ENCODE measurements at regions not wholly inside any gene's neighbourhood (a gene's known extent, or its start where the extent isn't known, plus 50 kb on each side); places are given as distances from the start of the nearest gene placed in this dataset.

DNA sequence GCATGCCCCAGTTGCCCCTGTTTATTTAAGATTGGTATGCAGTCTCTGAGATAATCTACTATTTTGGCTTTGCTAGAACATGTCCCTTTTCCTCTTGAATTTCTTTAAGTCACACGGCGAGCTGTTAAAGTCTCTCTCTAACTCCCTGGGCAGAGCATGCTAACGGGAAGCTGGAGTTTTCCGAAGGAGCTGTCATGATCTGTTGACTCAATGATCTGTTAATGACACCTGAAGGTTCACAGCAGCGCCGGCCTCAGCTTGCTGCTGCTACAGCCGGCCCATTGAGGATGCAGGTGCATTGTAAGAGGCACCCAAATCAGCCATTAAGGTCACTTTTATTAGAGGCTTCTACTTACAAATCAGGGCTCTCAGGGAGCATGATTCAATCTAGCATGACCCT lies 1203.4 kb downstream of the MAT2B start:
- H3K4me1 Mint-ChIP-seq (ENCODE audit: low read depth in 2 of 2) = no peaks in the 10 kb centered on the region
- H3K27me3 Mint-ChIP-seq = no peaks in the 10 kb centered on the region
- peaks cover 3 to 7% of the 10 kb centered on the region in 2 donors for H3K9me3 Mint-ChIP-seq
- ATAC-seq (replicated peaks) (no peak), DNase-seq (no peak)
- no peaks in the 10 kb centered on the region for H3K36me3 Mint-ChIP-seq (ENCODE audit: insufficient read depth)
- no peak overlapping the region for H3K27ac Mint-ChIP-seq
- H3K4me3 Mint-ChIP-seq = no peak overlapping the region

DNA sequence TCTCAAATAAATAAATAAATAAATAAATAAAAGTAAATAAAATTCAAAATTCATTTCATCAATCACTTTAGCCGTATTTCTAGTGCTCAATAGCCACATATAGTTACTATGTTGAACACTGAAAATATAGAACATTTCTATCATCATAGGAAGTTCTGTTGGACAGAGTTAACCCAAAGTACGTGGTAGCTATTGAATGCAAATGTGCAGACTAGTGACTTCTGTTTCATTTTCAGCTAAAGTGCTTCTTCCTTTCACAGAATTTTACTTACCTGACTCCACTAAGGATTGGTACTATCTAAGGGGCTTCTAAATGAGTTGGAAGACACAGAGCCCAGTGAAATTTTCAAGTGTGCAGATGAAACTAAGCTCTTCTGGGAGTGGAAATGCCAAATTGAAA lies 1208.3 kb downstream of the MAT2B start:
- ATAC-seq (replicated peaks) = no peak
- no peak overlapping the region for H3K4me3 Mint-ChIP-seq
- peaks cover 0 to 8% of the 10 kb centered on the region in 2 donors for H3K9me3 Mint-ChIP-seq
- no peak overlapping the region for H3K27ac Mint-ChIP-seq
- H3K36me3 Mint-ChIP-seq (ENCODE audit: insufficient read depth) = no peaks in the 10 kb centered on the region
- no peaks in the 10 kb centered on the region for H3K4me1 Mint-ChIP-seq (ENCODE audit: low read depth in 2 of 2)
- H3K27me3 Mint-ChIP-seq = no peaks in the 10 kb centered on the region
- DNase-seq = no peak

DNA sequence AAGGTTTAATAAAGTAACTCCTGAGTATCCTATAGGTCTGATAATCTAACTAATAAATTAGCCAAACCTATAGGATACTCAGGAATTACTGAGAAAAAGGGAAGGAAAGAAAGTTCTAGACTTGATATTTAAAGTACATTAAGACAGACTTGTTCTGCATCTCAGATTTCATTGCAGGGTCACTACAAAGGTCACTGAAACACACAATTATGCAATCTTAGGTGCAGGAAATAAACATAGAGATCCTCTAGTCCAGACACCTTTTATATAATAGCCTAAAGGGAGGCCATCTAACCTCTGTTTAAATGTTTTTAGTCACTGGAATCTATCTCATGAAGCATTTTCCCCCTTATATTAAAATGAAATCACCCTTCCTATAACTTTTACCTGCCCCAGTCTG lies 1215.7 kb downstream of the MAT2B start:
- H3K4me1 Mint-ChIP-seq (ENCODE audit: low read depth in 2 of 2) = no peaks in the 10 kb centered on the region
- no peaks in the 10 kb centered on the region for H3K36me3 Mint-ChIP-seq (ENCODE audit: insufficient read depth)
- no peak overlapping the region for H3K4me3 Mint-ChIP-seq
- no peaks in the 10 kb centered on the region for H3K27me3 Mint-ChIP-seq
- ATAC-seq (replicated peaks) (no peak), DNase-seq (no peak)
- H3K27ac Mint-ChIP-seq = no peak overlapping the region
- H3K9me3 Mint-ChIP-seq = peaks cover 0 to 4% of the 10 kb centered on the region in 2 donors

DNA sequence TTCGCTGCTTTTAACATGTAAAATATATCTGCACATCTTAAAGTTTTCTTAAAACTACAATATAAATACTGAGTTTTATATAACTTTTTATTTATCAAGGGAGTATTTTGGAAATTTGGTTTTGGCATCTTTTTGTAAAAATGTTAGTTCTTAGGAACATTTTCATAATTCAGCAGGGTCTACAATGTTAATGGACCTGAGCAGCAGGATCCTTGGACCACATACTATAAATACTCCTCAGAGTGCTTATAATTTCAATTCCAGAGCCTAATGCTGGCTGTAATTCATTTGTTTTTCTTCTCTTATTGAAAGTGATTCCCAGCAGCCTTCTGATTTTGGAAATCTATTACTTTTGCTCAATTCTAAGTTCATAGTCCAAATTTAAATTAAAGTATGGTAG lies 1216.2 kb downstream of the MAT2B start:
- no peaks in the 10 kb centered on the region for H3K4me1 Mint-ChIP-seq (ENCODE audit: low read depth in 2 of 2)
- H3K36me3 Mint-ChIP-seq (ENCODE audit: insufficient read depth) = no peaks in the 10 kb centered on the region
- no peaks in the 10 kb centered on the region for H3K27me3 Mint-ChIP-seq
- peaks cover 0 to 4% of the 10 kb centered on the region in 2 donors for H3K9me3 Mint-ChIP-seq
- DNase-seq (no peak), ATAC-seq (replicated peaks) (no peak)
- no peak overlapping the region for H3K4me3 Mint-ChIP-seq
- H3K27ac Mint-ChIP-seq = no peak overlapping the region

DNA sequence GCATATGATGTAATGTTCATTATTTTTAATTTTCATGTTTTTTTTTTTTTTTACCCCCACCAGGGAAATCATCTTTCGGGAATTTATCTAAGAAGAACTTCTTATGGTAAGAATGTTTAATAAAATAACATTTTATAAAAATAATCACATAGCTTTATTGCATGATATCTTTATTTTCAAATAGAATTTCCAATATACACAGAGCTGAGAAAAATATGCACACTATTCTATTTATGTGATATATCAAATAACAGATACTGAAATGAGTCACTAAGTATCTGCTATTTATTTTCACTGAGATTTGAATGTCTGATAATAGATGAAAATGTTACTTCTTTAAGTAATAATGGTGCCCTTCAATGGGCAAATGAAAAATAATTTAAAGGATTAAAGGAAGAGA lies 1217.3 kb downstream of the MAT2B start:
- ATAC-seq (replicated peaks) = no peak
- no peak overlapping the region for H3K27ac Mint-ChIP-seq
- DNase-seq = no peak
- peaks cover 0 to 4% of the 10 kb centered on the region in 2 donors for H3K9me3 Mint-ChIP-seq
- H3K4me1 Mint-ChIP-seq (ENCODE audit: low read depth in 2 of 2) = no peaks in the 10 kb centered on the region
- no peaks in the 10 kb centered on the region for H3K36me3 Mint-ChIP-seq (ENCODE audit: insufficient read depth)
- no peaks in the 10 kb centered on the region for H3K27me3 Mint-ChIP-seq
- no peak overlapping the region for H3K4me3 Mint-ChIP-seq

DNA sequence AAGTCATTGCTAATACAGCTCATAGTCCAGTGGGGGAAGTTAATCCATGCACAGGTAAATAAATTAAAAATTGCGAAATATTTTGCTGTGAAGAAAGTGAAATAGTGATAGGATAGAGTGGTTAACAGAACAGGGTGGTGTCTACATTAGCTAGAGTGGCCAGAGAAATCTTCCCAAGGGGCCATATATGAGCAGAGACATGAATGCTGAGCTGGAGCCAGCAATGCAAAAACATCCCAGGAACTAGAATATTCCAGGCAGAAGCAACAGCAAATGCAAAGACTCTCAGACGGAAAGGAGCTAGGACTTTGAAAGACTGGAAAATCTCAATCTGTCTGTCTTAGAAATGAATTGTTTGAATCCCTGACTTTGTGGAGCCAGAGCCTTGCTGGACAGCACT lies 1221.6 kb downstream of the MAT2B start:
- ATAC-seq (replicated peaks) (no peak), DNase-seq (no peak)
- Mint-ChIP-seq H3K9me3 (no peaks in the 10 kb centered on the region), H3K4me3 (no peak overlapping the region), H3K36me3 (ENCODE audit: insufficient read depth) (no peaks in the 10 kb centered on the region), H3K27ac (no peak overlapping the region), H3K4me1 (ENCODE audit: low read depth in 2 of 2) (no peaks in the 10 kb centered on the region), H3K27me3 (no peaks in the 10 kb centered on the region)

DNA sequence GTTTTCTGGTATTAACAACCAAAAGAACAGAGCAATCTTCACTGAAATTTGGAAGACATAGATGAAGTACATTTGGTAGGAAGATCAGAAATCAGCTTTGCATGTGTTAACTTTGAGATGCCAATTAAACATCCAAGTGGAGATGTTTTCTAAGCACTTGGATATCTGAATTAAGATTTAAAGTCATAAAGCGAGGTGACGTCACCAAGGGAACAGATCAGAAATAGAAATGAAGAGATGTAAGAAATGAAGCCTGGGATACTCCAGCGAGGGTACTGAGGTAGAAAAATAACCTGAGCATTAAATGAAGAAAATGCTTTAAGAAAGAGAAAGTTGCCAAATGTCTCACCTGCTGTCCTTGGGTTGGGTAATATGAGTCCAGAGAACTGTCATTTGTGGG lies 1223.3 kb downstream of the MAT2B start:
- Mint-ChIP-seq H3K36me3 (ENCODE audit: insufficient read depth) (no peaks in the 10 kb centered on the region), H3K4me3 (no peak overlapping the region), H3K4me1 (ENCODE audit: low read depth in 2 of 2) (no peaks in the 10 kb centered on the region), H3K27me3 (no peaks in the 10 kb centered on the region), H3K27ac (no peak overlapping the region), H3K9me3 (no peaks in the 10 kb centered on the region)
- DNase-seq (no peak), ATAC-seq (replicated peaks) (no peak)

DNA sequence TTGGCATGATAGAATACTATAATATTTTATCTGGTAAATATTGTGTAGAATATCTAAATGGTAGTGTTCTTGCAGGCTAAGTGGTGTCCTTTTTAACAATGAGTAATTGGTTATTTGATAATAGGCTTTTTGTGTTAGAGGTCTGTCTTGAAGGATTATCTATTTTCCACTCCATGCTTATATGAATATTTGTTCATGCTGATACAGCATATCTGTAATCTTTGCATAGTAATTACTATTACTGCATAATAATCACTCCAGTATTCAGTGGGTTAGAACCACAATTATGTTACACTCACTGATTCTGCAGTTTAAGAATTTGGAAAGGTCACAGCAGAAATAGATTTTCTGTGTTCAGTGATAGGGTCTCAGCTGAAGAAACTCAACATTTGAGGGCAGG lies 1229.9 kb downstream of the MAT2B start:
- Mint-ChIP-seq H3K27me3 (no peaks in the 10 kb centered on the region), H3K4me3 (no peak overlapping the region), H3K36me3 (ENCODE audit: insufficient read depth) (no peaks in the 10 kb centered on the region), H3K9me3 (peaks cover 3 to 8% of the 10 kb centered on the region in 2 donors), H3K27ac (no peak overlapping the region), H3K4me1 (ENCODE audit: low read depth in 2 of 2) (no peaks in the 10 kb centered on the region)
- DNase-seq = no peak
- no peak for ATAC-seq (replicated peaks)

DNA sequence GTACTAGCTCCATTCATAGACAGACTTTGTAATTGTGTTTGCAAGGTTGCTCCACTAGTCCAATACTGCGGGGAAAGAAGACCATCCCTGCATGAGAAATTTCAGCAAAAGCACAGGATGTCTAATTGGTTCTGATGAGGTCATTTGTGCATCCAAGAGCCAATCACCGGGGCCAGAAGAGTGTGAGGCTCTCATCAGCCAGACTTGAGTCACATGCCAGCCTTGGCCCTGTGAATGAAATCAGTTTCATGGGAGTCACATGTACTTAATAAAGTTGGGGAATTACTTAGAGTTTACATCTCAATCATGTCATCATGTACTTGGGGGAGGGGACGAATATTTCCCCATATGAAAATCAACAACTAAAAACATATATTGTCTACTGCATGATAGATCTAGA lies 1236.0 kb downstream of the MAT2B start:
- ATAC-seq (replicated peaks) = peak; percentile 17
- Mint-ChIP-seq H3K36me3 (ENCODE audit: insufficient read depth) (no peaks in the 10 kb centered on the region), H3K4me3 (no peak overlapping the region), H3K27me3 (no peaks in the 10 kb centered on the region), H3K9me3 (peaks cover 7 to 8% of the 10 kb centered on the region in 2 donors), H3K4me1 (ENCODE audit: low read depth in 2 of 2) (peaks cover 0 to 3% of the 10 kb centered on the region in 2 donors), H3K27ac (no peak overlapping the region)
- no peak for DNase-seq

DNA sequence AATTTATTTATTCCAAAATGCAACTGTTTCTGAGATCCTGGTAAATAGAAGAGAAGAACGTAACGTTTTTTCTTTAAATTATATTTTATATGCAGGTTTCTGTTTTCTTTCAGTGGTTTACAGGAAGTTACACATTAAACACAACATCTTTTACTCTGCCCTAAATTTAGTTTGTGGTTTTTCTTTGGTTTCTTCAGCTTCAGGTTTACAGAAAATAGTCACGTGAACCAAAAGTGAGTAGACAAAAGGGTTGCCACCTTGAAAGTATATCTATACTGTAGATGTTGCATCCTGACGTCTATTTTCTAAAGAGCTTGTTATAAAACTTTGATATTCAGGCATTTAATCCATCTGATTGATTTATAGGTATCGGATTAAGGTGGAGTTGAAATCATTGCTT lies 1236.6 kb downstream of the MAT2B start:
- Mint-ChIP-seq H3K27ac (peak overlapping the region in 1 of 2 donors; percentile 49), H3K27me3 (no peaks in the 10 kb centered on the region), H3K4me3 (peak overlapping the region in 1 of 2 donors; percentile 27), H3K9me3 (peaks cover 7 to 8% of the 10 kb centered on the region in 2 donors), H3K36me3 (ENCODE audit: insufficient read depth) (no peaks in the 10 kb centered on the region), H3K4me1 (ENCODE audit: low read depth in 2 of 2) (peaks cover 0 to 3% of the 10 kb centered on the region in 2 donors)
- DNase-seq (no peak), ATAC-seq (replicated peaks) (peak; percentile 92)

DNA sequence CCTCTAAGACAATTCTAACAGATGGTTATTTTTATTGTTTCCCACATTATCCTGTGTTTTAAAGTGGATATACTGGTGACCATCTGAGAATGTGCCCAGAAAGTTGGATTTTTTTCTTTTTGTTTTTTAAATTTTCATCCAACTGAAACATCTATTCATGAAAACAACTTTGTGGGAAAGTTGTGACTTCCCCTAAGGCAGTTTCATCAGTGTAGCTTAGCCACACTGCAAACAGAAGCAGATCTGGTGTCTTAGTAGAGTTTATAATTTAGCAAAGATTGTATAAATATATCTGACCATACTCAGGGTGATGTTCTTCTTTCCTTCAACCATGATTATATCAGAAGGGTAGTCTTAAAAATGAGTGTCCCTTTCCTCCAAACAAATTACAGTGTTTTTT lies 1241.3 kb downstream of the MAT2B start:
- Mint-ChIP-seq H3K27ac (no peak overlapping the region), H3K36me3 (ENCODE audit: insufficient read depth) (no peaks in the 10 kb centered on the region), H3K27me3 (no peaks in the 10 kb centered on the region), H3K4me1 (ENCODE audit: low read depth in 2 of 2) (peaks cover 0 to 3% of the 10 kb centered on the region in 2 donors), H3K9me3 (peaks cover 0 to 4% of the 10 kb centered on the region in 2 donors), H3K4me3 (no peak overlapping the region)
- no peak for ATAC-seq (replicated peaks)
- DNase-seq = no peak

DNA sequence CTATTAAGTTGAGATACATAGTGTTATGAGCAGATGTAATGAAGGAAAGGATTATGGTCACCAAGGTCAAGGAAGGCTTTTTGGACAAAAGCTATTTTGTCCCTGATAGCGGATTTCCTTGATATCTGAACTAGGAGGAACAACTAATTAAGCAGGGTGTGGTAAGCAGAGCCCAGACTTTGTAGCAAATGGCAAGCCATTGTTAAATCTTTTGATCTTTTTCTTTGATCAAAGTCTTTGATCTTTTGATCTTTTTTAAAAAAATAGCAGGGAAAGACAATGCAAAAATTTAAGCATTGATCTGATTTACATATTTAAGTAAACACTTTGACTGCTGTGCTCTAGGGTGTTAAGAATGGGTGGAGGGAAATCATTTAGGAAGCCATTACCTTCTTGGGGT lies 1242.0 kb downstream of the MAT2B start:
- ATAC-seq (replicated peaks) (no peak), DNase-seq (no peak)
- Mint-ChIP-seq H3K27me3 (no peaks in the 10 kb centered on the region), H3K4me1 (ENCODE audit: low read depth in 2 of 2) (no peaks in the 10 kb centered on the region), H3K9me3 (no peaks in the 10 kb centered on the region), H3K4me3 (no peak overlapping the region), H3K36me3 (ENCODE audit: insufficient read depth) (no peaks in the 10 kb centered on the region), H3K27ac (no peak overlapping the region)

DNA sequence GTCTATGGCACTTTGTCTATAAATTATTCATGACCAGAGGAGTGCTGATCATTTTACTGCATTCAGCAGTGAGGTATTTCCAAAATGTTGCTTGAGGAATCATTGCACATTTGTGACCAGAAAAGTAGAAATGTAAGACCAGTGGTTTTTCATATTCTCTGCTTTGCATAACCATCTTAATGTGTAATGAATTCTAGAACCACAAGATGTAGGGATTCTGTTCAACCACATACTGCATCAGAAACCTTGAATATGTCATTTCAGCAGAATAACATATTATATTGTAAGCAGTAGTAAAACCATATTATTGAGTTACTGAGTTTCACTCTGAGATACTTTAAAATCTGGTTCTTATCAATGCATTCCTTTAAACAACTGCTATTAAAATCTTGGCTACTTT lies 1243.4 kb downstream of the MAT2B start:
- Mint-ChIP-seq H3K27ac (no peak overlapping the region), H3K36me3 (ENCODE audit: insufficient read depth) (no peaks in the 10 kb centered on the region), H3K9me3 (no peaks in the 10 kb centered on the region), H3K27me3 (no peaks in the 10 kb centered on the region), H3K4me3 (no peak overlapping the region), H3K4me1 (ENCODE audit: low read depth in 2 of 2) (no peaks in the 10 kb centered on the region)
- DNase-seq (no peak), ATAC-seq (replicated peaks) (no peak)

DNA sequence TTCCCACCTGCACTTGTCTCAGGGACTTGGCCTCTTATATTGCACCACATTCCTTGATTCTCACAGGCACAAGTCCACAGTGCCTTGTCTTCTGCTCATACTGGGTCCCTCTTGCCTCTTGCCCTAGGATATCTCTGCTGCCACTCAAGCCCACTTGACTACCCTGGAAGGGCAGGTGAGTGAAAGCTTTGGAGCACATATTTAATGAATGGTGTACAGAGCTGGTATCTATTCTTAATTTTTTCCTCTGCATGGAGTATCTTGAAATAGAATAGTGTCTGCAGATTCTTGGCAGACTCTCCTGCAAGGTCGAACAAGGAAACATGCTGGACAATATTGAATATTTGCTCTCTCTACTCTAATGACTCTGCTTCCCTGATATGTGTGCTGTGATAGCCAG lies 1248.0 kb downstream of the MAT2B start:
- Mint-ChIP-seq H3K4me3 (no peak overlapping the region), H3K27me3 (no peaks in the 10 kb centered on the region), H3K27ac (no peak overlapping the region), H3K9me3 (peaks cover 0 to 1% of the 10 kb centered on the region in 2 donors), H3K36me3 (ENCODE audit: insufficient read depth) (no peaks in the 10 kb centered on the region), H3K4me1 (ENCODE audit: low read depth in 2 of 2) (no peaks in the 10 kb centered on the region)
- DNase-seq (no peak), ATAC-seq (replicated peaks) (no peak)

DNA sequence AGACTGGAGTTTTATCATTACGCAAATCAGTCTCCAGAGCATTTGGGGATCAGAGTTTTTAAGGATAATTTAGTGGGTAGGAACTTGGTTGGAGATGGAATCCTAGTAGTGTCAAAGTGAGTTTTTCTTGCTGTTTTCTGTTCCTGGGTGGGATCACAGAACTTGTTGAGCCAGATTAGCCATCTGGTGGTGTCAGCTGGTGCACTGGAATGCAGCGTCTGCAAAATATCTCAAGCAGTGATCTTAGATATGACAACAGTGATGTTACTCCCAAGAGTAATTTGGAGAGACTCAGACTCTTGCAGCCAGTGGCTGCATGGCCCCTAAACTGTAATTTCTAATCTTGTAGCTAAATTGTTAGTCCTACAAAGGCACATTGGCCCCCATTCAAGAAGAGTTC lies 1257.8 kb downstream of the MAT2B start:
- H3K4me3 Mint-ChIP-seq = no peak overlapping the region
- no peaks in the 10 kb centered on the region for H3K4me1 Mint-ChIP-seq (ENCODE audit: low read depth in 2 of 2)
- H3K36me3 Mint-ChIP-seq (ENCODE audit: insufficient read depth) = no peaks in the 10 kb centered on the region
- no peaks in the 10 kb centered on the region for H3K27me3 Mint-ChIP-seq
- H3K9me3 Mint-ChIP-seq = peaks cover 0 to 11% of the 10 kb centered on the region in 2 donors
- ATAC-seq (replicated peaks) = no peak
- DNase-seq = no peak
- H3K27ac Mint-ChIP-seq = no peak overlapping the region

All from effector memory CD8-positive, alpha-beta T cell (primary cell).